Gastroesophageal sphincter (tissue), 3 donors: ENCODE measurements at regions not wholly inside any gene's neighbourhood (a gene's known extent, or its start where the extent isn't known, plus 50 kb on each side); places are given as distances from the start of the nearest gene placed in this dataset.

Experiments used
- EP300 ChIP-seq: sonication (generic); formaldehyde crosslinking; IDR thresholded peaks from one replicate; pipeline ENCODE4 v1.6.1; 2017; ENCODE audit warnings: antibody characterized with exemption, mild to moderate bottlenecking
- POLR2A ChIP-seq, 2 donors: fragments of 450-650 bp; IDR thresholded peaks; one replicate each; pipeline ENCODE4 v1.6.1; 2017; ENCODE audit warnings: antibody characterized with exemption in 2 of 2, mild to moderate bottlenecking in 2 of 2, moderate library complexity in 1 of 2
- POLR2AphosphoS5 ChIP-seq: sonication (generic); formaldehyde crosslinking; IDR thresholded peaks from one replicate; pipeline ENCODE4 v1.6.1; 2017; ENCODE audit warnings: antibody characterized with exemption
- TF ChIP-seq, protein P1 (sequence below), 4 experiments: fragments of 200-600 bp in 2 of 4; fragments of 450-650 bp in 2 of 4; sonication (generic) in 1 of 4; IDR thresholded peaks; one replicate each; pipeline ENCODE4 v1.5.1; 2017 to 2019; ENCODE audit warnings: antibody characterized with exemption in 4 of 4, mild to moderate bottlenecking in 2 of 4, moderate library complexity in 2 of 4

DNA sequence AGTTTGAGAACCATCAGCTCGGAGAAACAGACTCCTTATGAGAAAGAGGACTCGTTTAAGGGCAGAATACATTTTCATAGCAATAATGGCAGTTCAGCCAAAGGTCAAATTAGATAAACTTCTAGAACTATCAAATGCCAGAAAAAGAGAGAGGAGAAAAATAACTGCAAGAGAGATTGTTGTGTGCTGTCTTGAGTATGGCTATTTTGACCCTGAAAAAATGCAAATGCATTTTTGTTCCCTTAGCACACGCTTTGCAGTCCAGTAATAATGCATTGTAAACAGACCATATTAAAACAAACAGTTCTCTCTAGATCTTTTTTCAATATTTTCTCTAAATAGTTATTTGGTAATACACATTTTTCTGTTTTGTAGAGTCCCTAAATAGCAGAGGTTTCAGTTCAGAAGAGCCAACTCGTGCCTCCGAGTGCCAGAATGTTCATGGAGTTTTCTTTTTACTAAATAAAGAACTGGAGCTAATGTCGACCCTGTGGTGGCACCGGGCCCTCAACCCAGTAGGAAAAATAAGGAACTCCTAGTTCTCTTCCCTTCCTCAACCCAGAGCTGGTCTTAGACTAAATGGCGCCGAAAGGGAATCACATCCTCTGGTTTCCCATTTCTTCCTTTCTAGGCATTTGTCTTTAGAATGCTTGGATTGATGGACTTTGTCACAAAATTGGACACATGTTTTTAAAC is 298.0 kb downstream of the MAP2K4 start:
- TF ChIP-seq POLR2AphosphoS5: peak; percentile 30
- TF ChIP-seq, protein P1, sequence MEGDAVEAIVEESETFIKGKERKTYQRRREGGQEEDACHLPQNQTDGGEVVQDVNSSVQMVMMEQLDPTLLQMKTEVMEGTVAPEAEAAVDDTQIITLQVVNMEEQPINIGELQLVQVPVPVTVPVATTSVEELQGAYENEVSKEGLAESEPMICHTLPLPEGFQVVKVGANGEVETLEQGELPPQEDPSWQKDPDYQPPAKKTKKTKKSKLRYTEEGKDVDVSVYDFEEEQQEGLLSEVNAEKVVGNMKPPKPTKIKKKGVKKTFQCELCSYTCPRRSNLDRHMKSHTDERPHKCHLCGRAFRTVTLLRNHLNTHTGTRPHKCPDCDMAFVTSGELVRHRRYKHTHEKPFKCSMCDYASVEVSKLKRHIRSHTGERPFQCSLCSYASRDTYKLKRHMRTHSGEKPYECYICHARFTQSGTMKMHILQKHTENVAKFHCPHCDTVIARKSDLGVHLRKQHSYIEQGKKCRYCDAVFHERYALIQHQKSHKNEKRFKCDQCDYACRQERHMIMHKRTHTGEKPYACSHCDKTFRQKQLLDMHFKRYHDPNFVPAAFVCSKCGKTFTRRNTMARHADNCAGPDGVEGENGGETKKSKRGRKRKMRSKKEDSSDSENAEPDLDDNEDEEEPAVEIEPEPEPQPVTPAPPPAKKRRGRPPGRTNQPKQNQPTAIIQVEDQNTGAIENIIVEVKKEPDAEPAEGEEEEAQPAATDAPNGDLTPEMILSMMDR (IDR thresholded peaks at IDR 0.05): no peak
- TF ChIP-seq POLR2A (IDR thresholded peaks at IDR 0.05): no peak
- TF ChIP-seq EP300: no peak
